C4-2B (cell line): ENCODE measurements at regions not wholly inside any gene's neighbourhood (a gene's known extent, or its start where the extent isn't known, plus 50 kb on each side); places are given as distances from the start of the nearest gene placed in this dataset.

ENCODE experiments used
- CTCF ChIP-seq: fragments of 450-650 bp; conservative IDR thresholded peaks from 2 replicates; pipeline ENCODE4 v1.5.1; 2017; ENCODE audit warnings: mild to moderate bottlenecking
- ZFX ChIP-seq: fragments of 450-650 bp; IDR thresholded peaks from 2 replicates; pipeline ENCODE4 v1.6.1; 2017

GRCh38 chr4:127419431-127419830, 213.3 kb upstream of the INTU start:
- TF ChIP-seq CTCF, result no peak
- TF ChIP-seq ZFX, result no peak
